SK-N-SH treated with all-trans-retinoic acid at 6 μM for 48 hours (cell line): ENCODE measurements at regions not wholly inside any gene's neighbourhood (a gene's known extent, or its start where the extent isn't known, plus 50 kb on each side); places are given as distances from the start of the nearest gene placed in this dataset.

Source experiments
- ATAC-seq: fragments of 200-7000 bp; cut with Tn5 transposase; 3 replicates; pipeline ENCODE4 v1.9.1; 2020; ENCODE audit warnings: mild to moderate bottlenecking, moderate library complexity
- ARNTL ChIP-seq: fragments of 450-650 bp; formaldehyde crosslinking; IDR thresholded peaks from 2 replicates; pipeline ENCODE4 v1.5.0; 2020; ENCODE audit warnings: low read depth, mild to moderate bottlenecking, moderate library complexity, borderline replicate concordance
- BACH2 ChIP-seq: fragments of 250-450 bp; sonication (Bioruptor Pico); IDR thresholded peaks from 2 replicates; pipeline ENCODE4 v1.9.0; 2021; ENCODE audit warnings: mild to moderate bottlenecking, borderline replicate concordance
- CREB5 ChIP-seq: fragments of 250-450 bp; sonication (Bioruptor Pico); IDR thresholded peaks from 2 replicates; pipeline ENCODE4 v1.5.1; 2020; ENCODE audit warnings: low read depth, mild to moderate bottlenecking, moderate library complexity
- CSDC2 ChIP-seq: fragments of 250-450 bp; sonication (Bioruptor Pico); IDR thresholded peaks from 2 replicates; pipeline ENCODE4 v1.5.0; 2020; ENCODE audit warnings: mild to moderate bottlenecking, moderate library complexity
- CSRNP3 ChIP-seq: fragments of 250-450 bp; sonication (Bioruptor Pico); IDR thresholded peaks from 2 replicates; pipeline ENCODE4 v1.5.1; 2021; ENCODE audit warnings: mild to moderate bottlenecking, moderate library complexity
- ESRRG ChIP-seq: fragments of 250-450 bp; sonication (Bioruptor Pico); IDR thresholded peaks from 2 replicates; pipeline ENCODE4 v1.6.1; 2021; ENCODE audit warnings: mild to moderate bottlenecking
- GLIS3 ChIP-seq: fragments of 250-450 bp; sonication (Bioruptor Pico); IDR thresholded peaks from 2 replicates; pipeline ENCODE4 v1.5.0; 2020; ENCODE audit warnings: mild to moderate bottlenecking, moderate library complexity
- ISL1 ChIP-seq: fragments of 250-450 bp; sonication (Bioruptor Pico); IDR thresholded peaks from 2 replicates; pipeline ENCODE4 v2.1.2; 2022; ENCODE audit warnings: mild to moderate bottlenecking, moderate library complexity
- OSR1 ChIP-seq: fragments of 250-450 bp; sonication (Bioruptor Pico); IDR thresholded peaks from 2 replicates; pipeline ENCODE4 v1.8.0; 2022; ENCODE audit warnings: moderate library complexity, mild to moderate bottlenecking, inconsistent platforms
- PATZ1 ChIP-seq: fragments of 250-450 bp; sonication (Bioruptor Pico); IDR thresholded peaks from 2 replicates; pipeline ENCODE4 v1.8.0; 2020; ENCODE audit warnings: mild to moderate bottlenecking, moderate library complexity, borderline replicate concordance
- POU6F1 ChIP-seq: fragments of 250-450 bp; sonication (Bioruptor Pico); IDR thresholded peaks from 2 replicates; pipeline ENCODE4 v1.8.0; 2021; ENCODE audit warnings: low read depth, mild to moderate bottlenecking, moderate library complexity, borderline replicate concordance
- PPARA ChIP-seq: fragments of 250-450 bp; sonication (Bioruptor Pico); IDR thresholded peaks from 2 replicates; pipeline ENCODE4 v1.5.0; 2020; ENCODE audit warnings: mild to moderate bottlenecking, borderline replicate concordance
- RARB ChIP-seq: fragments of 250-450 bp; sonication (Bioruptor Pico); IDR thresholded peaks from 2 replicates; pipeline ENCODE4 v1.8.0; 2021; ENCODE audit warnings: mild to moderate bottlenecking, moderate library complexity
- TCF4 ChIP-seq: fragments of 250-450 bp; sonication (Bioruptor Pico); IDR thresholded peaks from 2 replicates; pipeline ENCODE4 v1.8.0; 2021; ENCODE audit warnings: mild to moderate bottlenecking, moderate library complexity, borderline replicate concordance
- TOX ChIP-seq: fragments of 250-450 bp; sonication (Bioruptor Pico); IDR thresholded peaks from 2 replicates; pipeline ENCODE4 v1.8.0; 2021; ENCODE audit warnings: mild to moderate bottlenecking, moderate library complexity, borderline replicate concordance
- TSHZ2 ChIP-seq: fragments of 250-450 bp; sonication (Bioruptor Pico); IDR thresholded peaks from 2 replicates; pipeline ENCODE4 v1.5.0; 2020; ENCODE audit warnings: mild to moderate bottlenecking, moderate library complexity
- ZC3H10 ChIP-seq: fragments of 250-450 bp; sonication (Bioruptor Pico); IDR thresholded peaks from 2 replicates; pipeline ENCODE4 v1.5.1; 2021; ENCODE audit warnings: mild to moderate bottlenecking, moderate library complexity
- ZFP3 ChIP-seq: fragments of 250-450 bp; sonication (Bioruptor Pico); IDR thresholded peaks from 2 replicates; pipeline ENCODE4 v1.5.0; 2020; ENCODE audit warnings: mild to moderate bottlenecking, moderate library complexity
- ZFP30 ChIP-seq: fragments of 450-650 bp; formaldehyde crosslinking; IDR thresholded peaks from 2 replicates; pipeline ENCODE4 v1.5.0; 2022; ENCODE audit warnings: mild to moderate bottlenecking, moderate library complexity
- ZNF565 ChIP-seq: fragments of 450-650 bp; formaldehyde crosslinking; conservative IDR thresholded peaks from 2 replicates; pipeline ENCODE4 v1.5.0; 2020; ENCODE audit warnings: low read depth, mild to moderate bottlenecking, moderate library complexity
- ZNF8 ChIP-seq: fragments of 450-650 bp; formaldehyde crosslinking; IDR thresholded peaks from 2 replicates; pipeline ENCODE4 v1.5.0; 2020; ENCODE audit warnings: mild to moderate bottlenecking, moderate library complexity

GRCh38 chr11:32267679-32268187, 167.6 kb downstream of the WT1 start:
- no peak for TF ChIP-seq OSR1 (CRISPR knock-in tag)
- TF ChIP-seq ZC3H10 (CRISPR knock-in tag): no peak
- TF ChIP-seq ZNF565 (CRISPR knock-in tag): no peak
- no peak for TF ChIP-seq ZFP30
- TF ChIP-seq ZFP3 (CRISPR knock-in tag): no peak
- TF ChIP-seq BACH2: no peak
- TF ChIP-seq POU6F1 (CRISPR knock-in tag): no peak
- no peak for TF ChIP-seq CSDC2 (CRISPR knock-in tag)
- no peak for TF ChIP-seq TCF4 (CRISPR knock-in tag)
- no peak for TF ChIP-seq ZNF8 (CRISPR knock-in tag)
- no peak for ATAC-seq

GRCh38 chr11:32273931-32274330, 161.4 kb downstream of the WT1 start:
- TF ChIP-seq TCF4 (CRISPR knock-in tag): no peak
- TF ChIP-seq ZFP30: no peak
- TF ChIP-seq CSDC2 (CRISPR knock-in tag): no peak
- TF ChIP-seq GLIS3: no peak
- no peak for TF ChIP-seq ZC3H10 (CRISPR knock-in tag)
- TF ChIP-seq ESRRG (CRISPR knock-in tag): no peak
- no peak for TF ChIP-seq POU6F1 (CRISPR knock-in tag)
- no peak for TF ChIP-seq TOX
- TF ChIP-seq PATZ1: no peak
- no peak for ATAC-seq

- ATAC-seq: no peak
- no peak for TF ChIP-seq ZNF565 (CRISPR knock-in tag)
Measured at GRCh38 chr11:32279672-32280071, 155.7 kb downstream of the WT1 start.

- no peak for TF ChIP-seq GLIS3
- TF ChIP-seq ZFP30: no peak
- TF ChIP-seq ZNF8 (CRISPR knock-in tag): no peak
- no peak for TF ChIP-seq ISL1 (CRISPR knock-in tag)
- no peak for ATAC-seq
Measured at GRCh38 chr11:32280339-32280738, 155.0 kb downstream of the WT1 start.

- ATAC-seq: no peak
- no peak for TF ChIP-seq TSHZ2 (CRISPR knock-in tag)
- no peak for TF ChIP-seq CSRNP3
- no peak for TF ChIP-seq TCF4 (CRISPR knock-in tag)
- no peak for TF ChIP-seq CREB5 (CRISPR knock-in tag)
- no peak for TF ChIP-seq TOX
- TF ChIP-seq PPARA (CRISPR knock-in tag): no peak
- TF ChIP-seq GLIS3: no peak
- no peak for TF ChIP-seq CSDC2 (CRISPR knock-in tag)
- TF ChIP-seq ZNF8 (CRISPR knock-in tag): no peak
- no peak for TF ChIP-seq PATZ1
- TF ChIP-seq ISL1 (CRISPR knock-in tag): no peak
- no peak for TF ChIP-seq ARNTL (CRISPR knock-in tag)
- no peak for TF ChIP-seq ZC3H10 (CRISPR knock-in tag)
- TF ChIP-seq ZFP3 (CRISPR knock-in tag): no peak
- TF ChIP-seq ZFP30: no peak
- no peak for TF ChIP-seq RARB (CRISPR knock-in tag)
- TF ChIP-seq ZNF565 (CRISPR knock-in tag): no peak
- no peak for TF ChIP-seq OSR1 (CRISPR knock-in tag)
Measured at GRCh38 chr11:32288276-32288675, 147.1 kb downstream of the WT1 start.
